ENCODE measurements at regions not wholly inside any gene's neighbourhood (a gene's known extent, or its start where the extent isn't known, plus 50 kb on each side); places are given as distances from the start of the nearest gene placed in this dataset.

DNA sequence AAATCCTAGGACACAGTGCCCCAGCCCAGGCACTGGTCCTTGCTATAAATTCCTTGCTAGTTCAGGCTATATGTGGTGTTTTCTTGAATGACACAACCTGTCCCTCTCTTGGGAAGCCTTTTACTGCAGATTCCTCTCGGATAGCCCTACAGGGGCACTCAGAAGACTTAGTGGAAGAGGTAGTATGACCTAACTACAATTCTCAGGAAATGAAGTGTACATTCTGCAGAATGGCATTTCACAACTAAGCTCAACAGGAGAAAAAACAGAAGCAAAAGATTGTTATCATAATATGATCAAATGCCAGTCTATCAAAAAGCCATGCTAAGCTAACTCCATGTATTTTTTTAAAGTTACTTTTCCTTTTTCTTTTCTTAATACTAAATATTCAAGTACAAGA lies 66.3 kb upstream of the FBXL4 start:
- POLR2A ChIA-PET = no interaction called here
- intact Hi-C loops (cut with micrococcal nuclease) = no loop called here
- DNase-seq (ENCODE audit: unreplicated experiment) = no peak
- H3K4me3 Mint-ChIP-seq (ENCODE audit: unreplicated experiment) = no peak overlapping the region
- H3K36me3 Mint-ChIP-seq (ENCODE audit: insufficient read depth, unreplicated experiment) = peaks cover 6% of the 10 kb centered on the region
- CTCF ChIA-PET = no interaction called here
- no peak overlapping the region for H3K27ac Mint-ChIP-seq (ENCODE audit: low read depth, unreplicated experiment)
- H3K4me1 Mint-ChIP-seq (ENCODE audit: insufficient read depth, unreplicated experiment) = peaks cover 6% of the 10 kb centered on the region
- H3K9me3 Mint-ChIP-seq (ENCODE audit: unreplicated experiment) = no peaks in the 10 kb centered on the region
- H3K27me3 Mint-ChIP-seq (ENCODE audit: insufficient read depth, unreplicated experiment) = peaks cover 29% of the 10 kb centered on the region
- TF ChIP-seq, protein P1, sequence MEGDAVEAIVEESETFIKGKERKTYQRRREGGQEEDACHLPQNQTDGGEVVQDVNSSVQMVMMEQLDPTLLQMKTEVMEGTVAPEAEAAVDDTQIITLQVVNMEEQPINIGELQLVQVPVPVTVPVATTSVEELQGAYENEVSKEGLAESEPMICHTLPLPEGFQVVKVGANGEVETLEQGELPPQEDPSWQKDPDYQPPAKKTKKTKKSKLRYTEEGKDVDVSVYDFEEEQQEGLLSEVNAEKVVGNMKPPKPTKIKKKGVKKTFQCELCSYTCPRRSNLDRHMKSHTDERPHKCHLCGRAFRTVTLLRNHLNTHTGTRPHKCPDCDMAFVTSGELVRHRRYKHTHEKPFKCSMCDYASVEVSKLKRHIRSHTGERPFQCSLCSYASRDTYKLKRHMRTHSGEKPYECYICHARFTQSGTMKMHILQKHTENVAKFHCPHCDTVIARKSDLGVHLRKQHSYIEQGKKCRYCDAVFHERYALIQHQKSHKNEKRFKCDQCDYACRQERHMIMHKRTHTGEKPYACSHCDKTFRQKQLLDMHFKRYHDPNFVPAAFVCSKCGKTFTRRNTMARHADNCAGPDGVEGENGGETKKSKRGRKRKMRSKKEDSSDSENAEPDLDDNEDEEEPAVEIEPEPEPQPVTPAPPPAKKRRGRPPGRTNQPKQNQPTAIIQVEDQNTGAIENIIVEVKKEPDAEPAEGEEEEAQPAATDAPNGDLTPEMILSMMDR (IDR thresholded peaks at IDR 0.05; ENCODE audit: unreplicated experiment) = no peak
- BruUV-seq (replicated peaks) = no TSS peak

DNA sequence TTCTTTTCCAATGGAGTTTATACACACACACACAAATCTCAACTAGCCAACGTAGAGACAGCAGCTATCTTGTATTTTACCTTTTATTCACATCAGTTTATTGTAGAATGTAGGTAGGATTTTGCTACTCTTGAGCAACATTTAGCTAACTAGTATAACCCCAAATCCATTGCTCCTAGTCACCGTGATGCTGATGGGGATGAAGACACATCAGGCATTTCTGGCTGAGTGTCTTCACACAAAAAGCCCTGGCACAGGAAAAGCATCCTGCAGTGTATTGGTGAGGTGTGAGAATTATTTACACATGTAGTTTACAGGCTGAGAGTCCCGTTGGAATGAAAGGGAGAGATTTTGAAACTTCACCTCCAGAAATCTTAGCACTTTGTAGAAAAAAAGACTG lies 65.9 kb upstream of the FBXL4 start:
- ChIA-PET CTCF (no interaction called here), POLR2A (no interaction called here)
- intact Hi-C loops (cut with micrococcal nuclease) = no loop called here
- Mint-ChIP-seq H3K27ac (ENCODE audit: low read depth, unreplicated experiment) (no peak overlapping the region), H3K9me3 (ENCODE audit: unreplicated experiment) (no peaks in the 10 kb centered on the region), H3K4me3 (ENCODE audit: unreplicated experiment) (no peak overlapping the region), H3K4me1 (ENCODE audit: insufficient read depth, unreplicated experiment) (peaks cover 6% of the 10 kb centered on the region), H3K36me3 (ENCODE audit: insufficient read depth, unreplicated experiment) (peaks cover 6% of the 10 kb centered on the region), H3K27me3 (ENCODE audit: insufficient read depth, unreplicated experiment) (peaks cover 29% of the 10 kb centered on the region)
- TF ChIP-seq, protein P1 (IDR thresholded peaks at IDR 0.05; ENCODE audit: unreplicated experiment) = no peak
- BruUV-seq (replicated peaks) = no TSS peak
- DNase-seq (ENCODE audit: unreplicated experiment) = no peak

DNA sequence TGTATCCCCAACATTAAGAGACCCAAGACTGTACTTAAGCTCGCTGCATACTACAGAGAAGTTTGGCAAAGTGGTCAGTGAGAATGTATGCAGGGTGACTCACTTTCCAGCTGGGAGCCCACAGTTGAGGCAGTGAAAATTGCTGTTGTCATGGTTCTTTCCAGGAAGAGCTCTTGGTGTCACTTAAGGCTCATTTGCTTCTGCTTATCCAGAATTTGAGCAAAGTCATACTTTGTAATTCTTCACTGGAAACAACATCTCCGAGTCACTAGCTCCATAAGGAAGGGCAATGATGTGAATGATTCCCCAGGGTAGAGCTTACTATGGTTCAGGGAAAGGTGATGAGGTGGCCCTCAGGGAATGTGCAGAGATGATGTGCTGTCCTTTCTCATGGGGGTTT lies 65.4 kb upstream of the FBXL4 start:
- Mint-ChIP-seq H3K27ac (ENCODE audit: low read depth, unreplicated experiment) (no peak overlapping the region), H3K4me1 (ENCODE audit: insufficient read depth, unreplicated experiment) (peaks cover 6% of the 10 kb centered on the region), H3K4me3 (ENCODE audit: unreplicated experiment) (no peak overlapping the region), H3K9me3 (ENCODE audit: unreplicated experiment) (no peaks in the 10 kb centered on the region), H3K36me3 (ENCODE audit: insufficient read depth, unreplicated experiment) (peaks cover 6% of the 10 kb centered on the region), H3K27me3 (ENCODE audit: insufficient read depth, unreplicated experiment) (peaks cover 29% of the 10 kb centered on the region)
- peak; percentile 56 for DNase-seq (ENCODE audit: unreplicated experiment)
- intact Hi-C loops (cut with micrococcal nuclease) = no loop called here
- ChIA-PET POLR2A (no interaction called here), CTCF (interaction anchor here (0.7 kb wide), 1 partner anchor 1594 kb away, joined by 3 read pairs; no protein-coding TSS in a partner anchor)
- BruUV-seq (replicated peaks) = no TSS peak
- TF ChIP-seq, protein P1 (IDR thresholded peaks at IDR 0.05; ENCODE audit: unreplicated experiment) = no peak

DNA sequence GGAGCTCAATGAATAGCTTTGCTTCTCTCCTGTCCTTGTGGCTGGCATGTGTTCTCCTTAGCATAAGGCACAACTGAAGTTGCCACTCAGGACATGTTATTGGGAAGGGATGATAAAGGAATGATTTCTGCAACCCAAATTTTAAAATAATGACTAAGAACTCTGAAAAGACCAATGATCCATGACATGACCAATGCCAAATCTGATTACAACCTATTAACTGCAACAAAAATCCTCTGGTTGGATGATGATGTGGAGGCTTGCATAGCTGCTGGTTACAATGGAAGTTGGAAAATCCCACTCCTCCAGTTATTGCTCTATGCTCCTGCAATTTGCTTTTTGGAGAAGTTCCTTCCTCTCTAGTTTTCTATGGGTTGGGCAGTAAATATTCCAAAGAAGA lies 63.4 kb upstream of the FBXL4 start:
- intact Hi-C loops (cut with micrococcal nuclease) = no loop called here
- Mint-ChIP-seq H3K9me3 (ENCODE audit: unreplicated experiment) (no peaks in the 10 kb centered on the region), H3K36me3 (ENCODE audit: insufficient read depth, unreplicated experiment) (peaks cover 6% of the 10 kb centered on the region), H3K4me1 (ENCODE audit: insufficient read depth, unreplicated experiment) (peaks cover 6% of the 10 kb centered on the region), H3K27me3 (ENCODE audit: insufficient read depth, unreplicated experiment) (peaks cover 17% of the 10 kb centered on the region), H3K27ac (ENCODE audit: low read depth, unreplicated experiment) (no peak overlapping the region), H3K4me3 (ENCODE audit: unreplicated experiment) (no peak overlapping the region)
- ChIA-PET CTCF (no interaction called here), POLR2A (no interaction called here)
- TF ChIP-seq, protein P1 (IDR thresholded peaks at IDR 0.05; ENCODE audit: unreplicated experiment) = no peak
- BruUV-seq (replicated peaks) = no TSS peak
- no peak for DNase-seq (ENCODE audit: unreplicated experiment)

Data from MCF 10A (cell line).